Smooth muscle cell (in vitro differentiated cells): ENCODE measurements at regions not wholly inside any gene's neighbourhood (a gene's known extent, or its start where the extent isn't known, plus 50 kb on each side); places are given as distances from the start of the nearest gene placed in this dataset.

Experiments
- DNase-seq: peaks from one replicate; lab custom pipeline; 2025; ENCODE audit not compliant: unreplicated experiment; lab: John Stamatoyannopoulos, UW
- H2AFZ ChIP-seq: fragments of 200-600 bp; sonication (generic); 2 replicates; pipeline ENCODE4 v1.6.0; 2016; ENCODE audit warnings: antibody characterized with exemption, low read depth, mild to moderate bottlenecking
- H3F3A ChIP-seq: fragments of 200-600 bp; sonication (generic); 2 replicates; pipeline ENCODE4 v1.6.0; 2017; ENCODE audit warnings: antibody characterized with exemption, low read depth
- H3K27ac ChIP-seq: fragments of 200-600 bp; sonication (generic); 2 replicates; pipeline ENCODE4 v1.5.1; 2016; ENCODE audit warnings: low read depth, mild to moderate bottlenecking
- H3K27me3 ChIP-seq: fragments of 200-600 bp; sonication (generic); 2 replicates; pipeline ENCODE4 v1.6.1; 2016; ENCODE audit warnings: low read depth, mild to moderate bottlenecking
- H3K36me3 ChIP-seq: fragments of 200-600 bp; sonication (generic); 2 replicates; pipeline ENCODE4 v1.5.1; 2016; ENCODE audit warnings: low read depth
- H3K4me1 ChIP-seq: fragments of 200-600 bp; sonication (generic); 2 replicates; pipeline ENCODE4 v1.5.1; 2016; ENCODE audit warnings: low read depth
- H3K4me2 ChIP-seq: fragments of 200-600 bp; sonication (generic); 2 replicates; pipeline ENCODE4 v1.6.0; 2016; ENCODE audit warnings: mild to moderate bottlenecking
- H3K4me3 ChIP-seq: fragments of 200-600 bp; sonication (generic); 2 replicates; pipeline ENCODE4 v1.5.1; 2016; ENCODE audit warnings: mild to moderate bottlenecking
- H3K79me2 ChIP-seq: fragments of 200-600 bp; sonication (generic); 2 replicates; pipeline ENCODE4 v1.6.0; 2016; ENCODE audit warnings: low read depth, mild to moderate bottlenecking
- H3K9ac ChIP-seq: fragments of 200-600 bp; sonication (generic); 2 replicates; pipeline ENCODE4 v1.6.0; 2016; ENCODE audit warnings: low read depth
- H3K9me3 ChIP-seq: fragments of 200-600 bp; sonication (generic); replicated peaks from 2 replicates; pipeline ENCODE4 v1.5.1; 2016; ENCODE audit warnings: low read depth
- H4K20me1 ChIP-seq: fragments of 200-600 bp; sonication (generic); 2 replicates; pipeline ENCODE4 v1.6.0; 2016; ENCODE audit warnings: low read depth
- CTCF ChIP-seq: fragments of 200-600 bp; sonication (generic); IDR thresholded peaks from 2 replicates; pipeline ENCODE4 v1.5.1; 2017; ENCODE audit warnings: borderline replicate concordance, mild to moderate bottlenecking, antibody characterized with exemption; ENCODE audit not compliant: insufficient read depth, poor library complexity, severe bottlenecking
- whole genome bisulfite sequencing: methylation state at CpG from one replicate; pipeline ENCODE4 v1.1.7; 2016; ENCODE audit warnings: low lambda C conversion rate; 5-methylcytosine and 5-hydroxymethylcytosine counted together

DNA sequence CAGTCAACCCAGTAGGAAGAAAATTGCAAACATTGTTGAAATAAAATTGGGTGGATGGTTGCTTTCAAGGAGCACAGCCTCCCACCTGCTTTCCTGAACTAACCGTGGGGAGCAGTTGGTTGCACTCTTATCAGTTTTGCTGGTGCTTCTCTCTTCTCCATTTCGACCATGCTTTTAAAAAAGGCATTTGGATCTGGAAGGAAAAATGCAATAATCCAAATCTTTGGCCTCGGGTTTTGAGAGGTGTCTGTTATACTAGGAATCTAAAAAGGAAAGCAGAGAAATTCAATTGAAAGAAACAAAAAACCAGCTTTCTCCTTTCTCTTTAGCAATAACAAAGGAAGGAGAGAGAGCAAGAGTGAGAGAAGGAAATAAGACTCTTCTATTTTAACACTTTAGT is 113.6 kb upstream of the ARGLU1 start:
- 52% methylated on average over 3 of the region's 3 CpGs for WGBS
- H3K4me3 ChIP-seq: no peak overlapping the region
- no peak for DNase-seq

GRCh38 chr13:106680796-106681472 is 113.0 kb upstream of the ARGLU1 start:
- Histone ChIP-seq H4K20me1 (no peaks in the 10 kb centered on the region), H3K27ac (no peak overlapping the region), H3K4me2 (no peak overlapping the region), H3K36me3 (no peaks in the 10 kb centered on the region), H3K9ac (no peak overlapping the region), H3K27me3 (no peaks in the 10 kb centered on the region), H3K9me3 (no peaks in the 10 kb centered on the region), H3F3A (no peaks in the 10 kb centered on the region), H3K4me3 (no peak overlapping the region), H2AFZ (no peak overlapping the region), H3K79me2 (no peaks in the 10 kb centered on the region), H3K4me1 (peaks cover 40% of the 10 kb centered on the region)
- no peak for DNase-seq
- TF ChIP-seq CTCF: no peak
- WGBS: 38% methylated on average over 7 of the region's 7 CpGs

More for the DNA sequence above, 113.6 kb upstream of the ARGLU1 start:
- no peak for TF ChIP-seq CTCF
- Histone ChIP-seq H3K4me2 (no peak overlapping the region), H3F3A (no peaks in the 10 kb centered on the region), H3K4me1 (peaks cover 42% of the 10 kb centered on the region), H3K36me3 (no peaks in the 10 kb centered on the region), H3K79me2 (no peaks in the 10 kb centered on the region), H4K20me1 (no peaks in the 10 kb centered on the region), H3K27me3 (no peaks in the 10 kb centered on the region), H2AFZ (no peak overlapping the region), H3K27ac (no peak overlapping the region), H3K9me3 (no peaks in the 10 kb centered on the region), H3K9ac (no peak overlapping the region)

- Histone ChIP-seq H3F3A (no peaks in the 10 kb centered on the region), H4K20me1 (no peaks in the 10 kb centered on the region), H3K4me2 (no peak overlapping the region), H3K79me2 (no peaks in the 10 kb centered on the region), H3K27ac (no peak overlapping the region), H3K4me1 (peaks cover 25% of the 10 kb centered on the region), H3K27me3 (no peaks in the 10 kb centered on the region), H2AFZ (no peak overlapping the region), H3K4me3 (no peak overlapping the region), H3K9ac (no peak overlapping the region), H3K9me3 (no peaks in the 10 kb centered on the region), H3K36me3 (no peaks in the 10 kb centered on the region)
- no peak for DNase-seq
- 83% methylated on average over 5 of the region's 5 CpGs for WGBS
- no peak for TF ChIP-seq CTCF
Observed at GRCh38 chr13:106678646-106679418, 110.9 kb upstream of the ARGLU1 start.

DNA sequence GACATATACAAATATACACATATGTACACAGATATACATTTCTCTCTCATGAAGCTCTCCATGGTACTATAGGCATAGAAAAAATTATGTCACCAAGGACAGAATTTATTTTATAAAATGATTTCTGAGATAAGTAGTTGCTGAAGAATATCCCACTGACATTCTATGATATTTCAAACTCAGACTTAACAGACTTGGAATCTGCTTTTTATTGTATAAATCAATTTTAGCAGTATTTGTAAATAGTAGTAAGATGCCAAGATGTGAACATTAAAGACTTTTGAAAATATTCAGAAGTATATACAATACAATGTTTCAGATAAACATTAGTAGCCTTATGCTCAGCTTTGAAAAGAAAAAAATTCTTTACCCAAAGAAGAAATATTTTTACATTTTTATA is 107.4 kb upstream of the ARGLU1 start:
- no peak overlapping the region for H3K4me3 ChIP-seq

More for the DNA sequence above, 107.4 kb upstream of the ARGLU1 start:
- Histone ChIP-seq H3K9me3 (no peaks in the 10 kb centered on the region), H3K4me1 (peaks cover 4% of the 10 kb centered on the region), H3K27me3 (no peaks in the 10 kb centered on the region), H3K79me2 (no peaks in the 10 kb centered on the region), H3K4me2 (no peak overlapping the region), H3F3A (no peaks in the 10 kb centered on the region), H4K20me1 (no peaks in the 10 kb centered on the region), H3K27ac (no peak overlapping the region), H2AFZ (no peak overlapping the region), H3K9ac (no peak overlapping the region), H3K36me3 (no peaks in the 10 kb centered on the region)
- no peak for TF ChIP-seq CTCF
- DNase-seq: no peak
